Mucosa of descending colon (tissue), 3 donors: ENCODE measurements at regions not wholly inside any gene's neighbourhood (a gene's known extent, or its start where the extent isn't known, plus 50 kb on each side); places are given as distances from the start of the nearest gene placed in this dataset.

Experiments used
- ATAC-seq: fragments of 200-7000 bp; cut with Tn5 transposase; one replicate; pipeline ENCODE4 v1.9.1; 2020; ENCODE audit warnings: mild to moderate bottlenecking, moderate library complexity
- DNase-seq, 3 donors: peaks; one replicate each; pipeline ENCODE4 v3.0.0-alpha.2; 2020
- H3K36me3 ChIP-seq: fragments of 200-600 bp; one replicate; pipeline ENCODE4 v1.8.0; 2021; ENCODE audit warnings: low read depth, mild to moderate bottlenecking
- H3K4me1 ChIP-seq: fragments of 200-600 bp; one replicate; pipeline ENCODE4 v1.8.0; 2021; ENCODE audit warnings: low read depth, mild to moderate bottlenecking
- H3K4me3 ChIP-seq: fragments of 200-600 bp; one replicate; pipeline ENCODE4 v1.8.0; 2021; ENCODE audit warnings: mild to moderate bottlenecking
- H3K9me3 ChIP-seq: fragments of 200-600 bp; one replicate; pipeline ENCODE4 v1.8.0; 2021; ENCODE audit warnings: mild to moderate bottlenecking
- intact Hi-C, 2 donors: fragments of 100-400 bp; cut with DNase I in 1 of 2; cut with micrococcal nuclease in 1 of 2; formaldehyde crosslinking; loops; one replicate each; pipeline versions ENCODE4 v1.11.0 to v1.11.1; 2022; cut with DNase I, micrococcal nuclease
- TF ChIP-seq, protein P1 (sequence below): fragments of 200-600 bp; IDR thresholded peaks from one replicate; pipeline ENCODE4 v1.8.0; 2022; ENCODE audit warnings: antibody characterized with exemption, mild to moderate bottlenecking
- donor health status: DM: no; HTN: no; CAD: no; lungs with moderate emphysema.
- donor health status: DM: no; HTN: no; CAD: no.
- donor health status: DM: no; HTN: yes; CAD: no.

- intact Hi-C loops = no loop called here
- TF ChIP-seq, protein P1, sequence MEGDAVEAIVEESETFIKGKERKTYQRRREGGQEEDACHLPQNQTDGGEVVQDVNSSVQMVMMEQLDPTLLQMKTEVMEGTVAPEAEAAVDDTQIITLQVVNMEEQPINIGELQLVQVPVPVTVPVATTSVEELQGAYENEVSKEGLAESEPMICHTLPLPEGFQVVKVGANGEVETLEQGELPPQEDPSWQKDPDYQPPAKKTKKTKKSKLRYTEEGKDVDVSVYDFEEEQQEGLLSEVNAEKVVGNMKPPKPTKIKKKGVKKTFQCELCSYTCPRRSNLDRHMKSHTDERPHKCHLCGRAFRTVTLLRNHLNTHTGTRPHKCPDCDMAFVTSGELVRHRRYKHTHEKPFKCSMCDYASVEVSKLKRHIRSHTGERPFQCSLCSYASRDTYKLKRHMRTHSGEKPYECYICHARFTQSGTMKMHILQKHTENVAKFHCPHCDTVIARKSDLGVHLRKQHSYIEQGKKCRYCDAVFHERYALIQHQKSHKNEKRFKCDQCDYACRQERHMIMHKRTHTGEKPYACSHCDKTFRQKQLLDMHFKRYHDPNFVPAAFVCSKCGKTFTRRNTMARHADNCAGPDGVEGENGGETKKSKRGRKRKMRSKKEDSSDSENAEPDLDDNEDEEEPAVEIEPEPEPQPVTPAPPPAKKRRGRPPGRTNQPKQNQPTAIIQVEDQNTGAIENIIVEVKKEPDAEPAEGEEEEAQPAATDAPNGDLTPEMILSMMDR = no peak
- ATAC-seq = no peak
These were observed 1085.6 kb upstream of the WWC1 start for GRCh38 chr5:167205881-167206280.

GRCh38 chr5:167207081-167207480 is 1084.4 kb upstream of the WWC1 start:
- Histone ChIP-seq H3K36me3 (no peaks in the 10 kb centered on the region), H3K9me3 (no peaks in the 10 kb centered on the region), H3K4me3 (no peak overlapping the region), H3K4me1 (no peaks in the 10 kb centered on the region)
- no peak for ATAC-seq
- intact Hi-C loops = no loop called here
- TF ChIP-seq, protein P1 = no peak
- DNase-seq = no peak

More at GRCh38 chr5:167205881-167206280, 1085.6 kb upstream of the WWC1 start:
- Histone ChIP-seq H3K4me3 (no peak overlapping the region), H3K9me3 (no peaks in the 10 kb centered on the region), H3K4me1 (no peaks in the 10 kb centered on the region), H3K36me3 (no peaks in the 10 kb centered on the region)
- no peak for DNase-seq

DNA sequence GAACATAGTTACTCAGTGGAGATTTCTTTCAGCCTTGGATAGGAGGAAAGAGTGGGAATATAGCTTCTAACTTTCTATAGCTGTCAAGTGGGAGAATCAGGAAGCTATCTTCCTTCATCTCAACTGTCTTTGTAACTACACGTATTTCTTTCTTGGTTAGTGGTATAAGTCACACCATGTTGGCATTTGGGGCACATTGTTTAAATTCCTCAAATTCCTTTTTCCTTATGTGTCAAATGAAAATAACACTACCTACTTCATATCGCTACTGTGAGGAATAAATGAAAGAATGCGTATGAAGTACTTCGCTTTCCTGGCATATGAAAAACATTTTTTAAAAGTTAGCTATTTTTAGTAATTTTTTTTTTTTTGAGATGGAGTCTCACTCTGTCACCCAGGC is 1082.5 kb upstream of the WWC1 start:
- Histone ChIP-seq H3K4me1 (no peaks in the 10 kb centered on the region), H3K9me3 (no peaks in the 10 kb centered on the region), H3K36me3 (no peaks in the 10 kb centered on the region), H3K4me3 (no peak overlapping the region)
- intact Hi-C loops = no loop called here
- TF ChIP-seq, protein P1 = no peak
- no peak for DNase-seq
- no peak for ATAC-seq

DNA sequence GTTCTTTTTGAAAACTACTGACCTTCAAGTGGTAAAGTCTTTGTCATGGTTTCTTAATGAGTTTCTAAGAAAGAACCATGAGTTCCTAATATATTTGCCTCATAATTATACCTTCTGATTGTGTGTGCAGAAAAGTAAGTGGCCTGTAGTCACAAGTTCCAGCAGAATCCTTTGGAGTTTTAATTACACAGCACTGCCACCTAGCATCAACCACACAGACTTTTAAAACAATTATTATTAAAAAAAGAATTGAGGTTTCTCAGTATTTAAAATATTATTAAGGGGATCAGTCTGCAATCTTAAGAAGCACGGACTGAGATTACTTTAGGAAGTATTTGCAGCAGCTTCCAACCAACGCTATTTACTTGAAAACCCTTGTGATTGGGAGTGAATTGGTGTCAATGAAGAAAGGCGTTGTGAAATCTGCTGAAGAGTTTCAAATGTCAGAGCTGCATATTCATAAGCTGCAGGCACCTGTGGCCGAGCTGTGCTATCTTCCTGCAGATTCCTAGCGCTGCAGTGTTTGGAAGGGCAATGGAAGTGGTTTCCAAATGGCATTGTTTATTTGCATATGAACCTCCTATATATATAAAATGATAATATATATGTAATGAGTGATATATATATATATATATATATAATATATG is 1074.2 kb upstream of the WWC1 start:
- TF ChIP-seq, protein P1 = no peak
- H3K9me3 ChIP-seq = no peaks in the 10 kb centered on the region
- no peak for DNase-seq
- no peak for ATAC-seq
- H3K36me3 ChIP-seq = no peaks in the 10 kb centered on the region
- H3K4me3 ChIP-seq = no peak overlapping the region
- intact Hi-C loops = no loop called here
- no peaks in the 10 kb centered on the region for H3K4me1 ChIP-seq

GRCh38 chr5:167219298-167219697 is 1072.1 kb upstream of the WWC1 start:
- no peak overlapping the region for H3K4me3 ChIP-seq
- intact Hi-C loops = no loop called here
- H3K4me1 ChIP-seq = no peaks in the 10 kb centered on the region
- DNase-seq = no peak
- ATAC-seq = no peak
- TF ChIP-seq, protein P1 = no peak
- no peaks in the 10 kb centered on the region for H3K36me3 ChIP-seq
- no peaks in the 10 kb centered on the region for H3K9me3 ChIP-seq

DNA sequence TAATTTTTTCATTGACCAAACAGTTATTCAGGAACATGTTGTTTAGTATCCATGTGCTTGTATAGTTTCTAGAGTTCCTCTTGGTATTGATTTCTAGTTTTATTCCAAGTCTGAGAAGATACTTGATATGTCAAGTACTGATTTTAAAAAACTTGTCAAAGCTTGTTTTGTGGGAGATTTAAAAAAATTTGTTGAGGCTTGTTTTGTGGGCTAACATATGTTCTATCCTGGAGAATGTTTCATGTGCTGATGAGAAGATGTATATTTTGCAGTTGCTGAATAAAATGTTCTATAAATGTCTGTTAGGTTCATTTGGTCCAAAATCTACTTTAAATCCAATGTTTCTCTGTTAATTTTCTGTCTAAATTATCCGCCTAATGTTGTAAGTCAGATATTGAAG is 1065.1 kb upstream of the WWC1 start:
- Histone ChIP-seq H3K4me3 (no peak overlapping the region), H3K4me1 (no peaks in the 10 kb centered on the region), H3K36me3 (no peaks in the 10 kb centered on the region), H3K9me3 (peaks cover 15% of the 10 kb centered on the region)
- intact Hi-C loops = no loop called here
- TF ChIP-seq, protein P1 = no peak
- no peak for ATAC-seq
- no peak for DNase-seq
